BE2C (cell line): ENCODE measurements at regions not wholly inside any gene's neighbourhood (a gene's known extent, or its start where the extent isn't known, plus 50 kb on each side); places are given as distances from the start of the nearest gene placed in this dataset.

Experiments
- DNase-seq: peaks from one replicate; pipeline ENCODE4 v3.0.0-alpha.2; 2020
- H3K27me3 ChIP-seq: fragments of 250-450 bp; sonication (Bioruptor Pico); 2 replicates; pipeline ENCODE4 v1.5.1; 2020; ENCODE audit warnings: mild to moderate bottlenecking
- H3K36me3 ChIP-seq: fragments of 250-450 bp; sonication (Bioruptor Pico); 2 replicates; pipeline ENCODE4 v1.5.1; 2020; ENCODE audit warnings: mild to moderate bottlenecking
- H3K4me1 ChIP-seq: fragments of 250-450 bp; sonication (Bioruptor Pico); 2 replicates; pipeline ENCODE4 v1.5.1; 2020
- H3K4me3 ChIP-seq: 2 replicates; pipeline ENCODE4 v1.5.1; 2011; ENCODE audit warnings: low read depth, low read length
- H3K9me3 ChIP-seq: fragments of 250-450 bp; sonication (Bioruptor Pico); 2 replicates; pipeline ENCODE4 v1.5.1; 2020
- TF ChIP-seq, protein P1 (sequence below): IDR thresholded peaks from 2 replicates; pipeline ENCODE4 v1.5.1; 2012; ENCODE audit warnings: mild to moderate bottlenecking, low read depth, low read length

DNA sequence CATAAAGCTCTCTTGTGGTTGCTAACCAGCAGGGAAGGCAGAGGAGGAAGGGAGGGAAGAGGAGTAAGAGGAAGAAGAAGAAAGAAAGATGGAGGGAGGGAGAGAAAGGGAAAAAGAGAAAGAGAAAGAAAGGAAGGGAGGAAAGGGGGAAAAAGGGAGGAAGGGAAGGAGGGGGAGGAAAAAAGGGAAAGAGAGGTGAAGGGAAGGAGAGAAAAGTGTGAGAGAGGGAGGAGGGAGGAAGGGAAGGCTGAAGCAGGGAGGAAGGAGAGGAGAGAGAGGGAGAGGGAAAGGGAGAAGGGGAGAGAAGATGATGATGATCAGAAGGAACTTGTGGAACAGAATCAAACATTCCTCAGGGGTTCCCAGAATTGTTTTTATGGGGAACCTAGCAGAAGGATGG is 57.5 kb upstream of the TOX2 start:
- H3K27me3 ChIP-seq = no peaks in the 10 kb centered on the region; the same call in 1 of the 2 replicates
- TF ChIP-seq, protein P1, sequence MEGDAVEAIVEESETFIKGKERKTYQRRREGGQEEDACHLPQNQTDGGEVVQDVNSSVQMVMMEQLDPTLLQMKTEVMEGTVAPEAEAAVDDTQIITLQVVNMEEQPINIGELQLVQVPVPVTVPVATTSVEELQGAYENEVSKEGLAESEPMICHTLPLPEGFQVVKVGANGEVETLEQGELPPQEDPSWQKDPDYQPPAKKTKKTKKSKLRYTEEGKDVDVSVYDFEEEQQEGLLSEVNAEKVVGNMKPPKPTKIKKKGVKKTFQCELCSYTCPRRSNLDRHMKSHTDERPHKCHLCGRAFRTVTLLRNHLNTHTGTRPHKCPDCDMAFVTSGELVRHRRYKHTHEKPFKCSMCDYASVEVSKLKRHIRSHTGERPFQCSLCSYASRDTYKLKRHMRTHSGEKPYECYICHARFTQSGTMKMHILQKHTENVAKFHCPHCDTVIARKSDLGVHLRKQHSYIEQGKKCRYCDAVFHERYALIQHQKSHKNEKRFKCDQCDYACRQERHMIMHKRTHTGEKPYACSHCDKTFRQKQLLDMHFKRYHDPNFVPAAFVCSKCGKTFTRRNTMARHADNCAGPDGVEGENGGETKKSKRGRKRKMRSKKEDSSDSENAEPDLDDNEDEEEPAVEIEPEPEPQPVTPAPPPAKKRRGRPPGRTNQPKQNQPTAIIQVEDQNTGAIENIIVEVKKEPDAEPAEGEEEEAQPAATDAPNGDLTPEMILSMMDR = no peak

DNA sequence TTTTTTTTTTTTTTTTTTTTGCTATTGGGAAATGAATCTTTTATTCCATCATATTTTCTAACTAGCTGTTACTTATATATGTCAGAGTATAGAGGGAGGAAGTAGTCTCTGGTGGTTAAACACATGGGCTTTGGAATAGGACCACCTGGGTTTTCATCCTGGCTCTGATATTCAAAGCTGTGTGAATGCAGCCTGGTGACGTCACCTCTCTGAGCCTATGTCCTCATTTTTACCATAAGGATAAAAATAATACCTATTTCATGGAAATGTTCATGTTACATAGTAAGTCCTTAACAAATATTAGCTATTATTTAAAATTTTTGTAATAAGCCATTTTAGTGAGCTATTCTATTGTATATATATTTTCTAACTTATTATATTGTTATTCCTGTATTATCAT is 58.8 kb upstream of the TOX2 start:
- no peaks in the 10 kb centered on the region for H3K36me3 ChIP-seq
- H3K27me3 ChIP-seq = no peaks in the 10 kb centered on the region
- no peak for DNase-seq
- no peaks in the 10 kb centered on the region for H3K9me3 ChIP-seq
- H3K4me3 ChIP-seq = no peak overlapping the region
- H3K4me1 ChIP-seq = peaks cover 10% of the 10 kb centered on the region; the same call in 1 of the 2 replicates
- TF ChIP-seq, protein P1 = no peak

More for the DNA sequence above, 57.5 kb upstream of the TOX2 start:
- Histone ChIP-seq H3K9me3 (no peaks in the 10 kb centered on the region), H3K4me1 (peaks cover 10% of the 10 kb centered on the region; the same call in 1 of the 2 replicates), H3K36me3 (no peaks in the 10 kb centered on the region), H3K4me3 (no peak overlapping the region)
- DNase-seq = no peak

DNA sequence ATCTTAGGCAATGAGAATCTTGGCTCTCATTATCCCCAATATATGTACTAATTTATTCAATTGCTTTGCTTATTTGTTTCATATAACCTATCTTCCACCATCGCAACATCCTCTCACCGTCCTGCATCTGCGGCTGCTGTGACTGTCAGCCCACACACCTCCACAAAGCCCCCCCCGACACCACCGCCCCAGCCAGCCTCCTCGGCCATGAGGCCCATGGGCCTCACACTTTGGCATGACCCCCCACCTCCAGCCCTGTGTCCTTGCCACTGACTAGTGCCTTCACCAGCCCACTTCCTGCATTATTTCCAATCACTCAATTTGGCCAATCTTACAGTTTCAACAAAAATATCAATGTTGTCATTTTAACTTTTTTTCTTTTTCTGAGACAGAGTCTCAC is 60.7 kb upstream of the TOX2 start:
- no peak overlapping the region for H3K4me3 ChIP-seq
- H3K27me3 ChIP-seq = no peaks in the 10 kb centered on the region
- TF ChIP-seq, protein P1 = no peak
- no peak for DNase-seq
- H3K36me3 ChIP-seq = no peaks in the 10 kb centered on the region
- no peaks in the 10 kb centered on the region for H3K4me1 ChIP-seq
- no peaks in the 10 kb centered on the region for H3K9me3 ChIP-seq

DNA sequence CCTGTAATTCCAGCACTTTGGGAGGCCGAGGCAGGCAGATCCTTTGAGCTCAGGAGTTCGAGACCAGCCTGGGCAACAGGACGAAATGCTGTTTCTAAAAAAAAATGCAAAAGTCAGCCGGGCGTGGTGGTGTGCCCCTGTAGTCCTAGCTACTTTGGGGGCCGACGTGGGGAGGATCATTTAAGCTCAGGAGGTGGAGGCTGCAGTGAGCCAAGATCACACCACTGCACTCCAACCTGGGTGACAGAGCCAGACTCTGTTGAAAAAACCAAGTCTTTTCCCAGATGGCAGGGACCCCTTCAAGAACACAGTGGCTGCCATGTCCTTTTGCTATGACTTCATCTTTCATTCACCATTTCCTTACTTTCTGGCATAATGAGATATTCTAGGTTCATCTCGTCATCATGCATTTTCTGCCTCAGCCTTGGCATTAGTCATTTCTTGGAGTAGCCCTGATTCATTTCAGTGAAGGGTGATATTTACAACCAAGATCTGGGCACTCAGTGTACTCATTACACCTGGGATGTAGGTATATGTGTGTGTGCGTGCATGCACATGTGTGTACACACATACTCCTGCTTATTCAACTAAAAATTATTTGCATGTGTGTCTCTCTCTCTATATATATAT is 61.4 kb upstream of the TOX2 start:
- TF ChIP-seq, protein P1 = no peak
- no peaks in the 10 kb centered on the region for H3K9me3 ChIP-seq
- no peaks in the 10 kb centered on the region for H3K36me3 ChIP-seq
- no peaks in the 10 kb centered on the region for H3K27me3 ChIP-seq
- no peak overlapping the region for H3K4me3 ChIP-seq
- DNase-seq = no peak
- no peaks in the 10 kb centered on the region for H3K4me1 ChIP-seq

DNA sequence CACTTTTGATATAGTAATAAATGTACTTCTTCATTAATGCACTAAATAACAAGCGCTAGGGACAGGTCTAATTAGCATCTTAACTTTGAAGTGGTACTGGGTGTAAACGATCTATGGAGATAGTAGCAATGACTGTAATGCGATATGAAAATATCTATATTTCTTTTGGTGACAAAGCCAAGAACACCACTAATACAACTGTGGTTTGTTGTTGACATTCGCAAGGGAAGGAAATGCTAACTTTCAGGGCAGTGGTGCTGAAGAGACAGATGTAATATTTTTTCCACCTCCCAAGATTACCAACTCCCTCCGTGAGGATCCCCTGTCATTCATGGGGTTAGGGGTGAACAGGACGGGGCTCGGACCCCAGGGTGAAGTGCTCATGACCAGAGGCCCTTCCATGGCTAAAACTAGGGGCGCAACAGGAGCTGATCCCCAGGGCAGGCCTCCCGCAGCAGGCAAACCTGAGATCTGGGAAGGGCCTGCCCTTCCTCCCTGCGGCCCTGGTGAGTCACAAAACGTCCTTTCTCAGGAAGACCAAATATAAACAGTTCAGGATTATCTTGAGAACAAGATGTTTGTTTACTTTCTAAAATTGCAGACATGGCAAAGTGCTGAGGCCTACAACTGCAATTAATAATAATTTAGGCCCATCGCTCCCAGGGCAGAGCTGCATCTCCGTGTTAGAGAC is 65.0 kb upstream of the TOX2 start:
- H3K4me1 ChIP-seq = no peaks in the 10 kb centered on the region
- H3K9me3 ChIP-seq = no peaks in the 10 kb centered on the region
- H3K27me3 ChIP-seq = no peaks in the 10 kb centered on the region
- no peak for DNase-seq
- no peaks in the 10 kb centered on the region for H3K36me3 ChIP-seq
- TF ChIP-seq, protein P1 = no peak
- H3K4me3 ChIP-seq = no peak overlapping the region

DNA sequence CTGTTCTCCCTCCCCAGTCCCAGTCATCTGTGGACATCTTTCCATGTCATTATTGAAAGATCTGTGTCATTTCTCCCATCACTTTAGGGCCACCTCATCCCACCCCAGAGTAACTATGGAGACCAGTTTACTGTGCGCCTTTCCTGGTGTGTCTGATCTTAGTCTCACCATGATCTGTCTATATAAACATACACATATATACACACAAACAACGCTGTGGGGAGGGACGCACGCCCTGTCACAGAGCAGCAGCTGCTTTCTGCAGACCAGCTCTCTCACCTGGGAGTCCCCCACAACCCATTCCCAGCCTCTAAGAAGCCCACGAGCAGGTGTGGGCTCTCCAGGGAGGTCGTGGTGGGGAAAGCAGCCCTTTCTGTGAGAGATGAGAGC is 68.1 kb upstream of the TOX2 start:
- no peaks in the 10 kb centered on the region for H3K4me1 ChIP-seq
- TF ChIP-seq, protein P1 = no peak
- no peaks in the 10 kb centered on the region for H3K27me3 ChIP-seq
- no peak overlapping the region for H3K4me3 ChIP-seq
- no peak for DNase-seq
- H3K9me3 ChIP-seq = no peaks in the 10 kb centered on the region
- H3K36me3 ChIP-seq = no peaks in the 10 kb centered on the region
